ENCODE measurements at regions not wholly inside any gene's neighbourhood (a gene's known extent, or its start where the extent isn't known, plus 50 kb on each side); places are given as distances from the start of the nearest gene placed in this dataset.

DNA sequence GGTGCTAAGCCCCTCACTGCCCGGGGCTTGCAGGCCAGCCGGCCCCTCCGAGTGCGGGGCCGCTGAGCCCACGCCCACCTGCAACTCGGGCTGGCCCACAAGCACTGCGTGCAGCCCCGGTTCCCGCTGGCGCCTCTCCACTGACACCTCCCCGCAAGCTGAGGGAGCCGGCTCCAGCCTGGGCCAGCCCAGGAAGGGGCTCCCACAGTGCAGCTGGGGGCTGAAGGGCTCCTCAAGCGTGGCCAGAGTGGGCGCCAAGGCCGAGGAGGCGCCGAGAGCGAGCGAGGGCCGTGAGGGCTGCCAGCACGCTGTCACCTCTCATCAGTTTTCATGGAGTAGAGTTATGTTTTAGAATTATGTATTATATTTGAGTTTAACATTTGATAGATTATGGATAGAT, 176.5 kb upstream of the FAM78B start:
- no peaks in the 10 kb centered on the region for H3K4me1 ChIP-seq (ENCODE audit: insufficient read depth)
- H3K4me2 ChIP-seq (ENCODE audit: unreplicated experiment), result no peak overlapping the region
- no peaks in the 10 kb centered on the region for H3K36me3 ChIP-seq (ENCODE audit: low read depth)
- no peaks in the 10 kb centered on the region for H3F3A ChIP-seq (ENCODE audit: insufficient read depth)
- 70 to 73% methylated on average over 19 to 22 of the region's 22 CpGs for WGBS, 2 experiments (ENCODE audit: low coverage in 1 of 2, low lambda C conversion rate in 2 of 2, missing lambda C conversion rate in 2 of 2)
- no peak overlapping the region for H3K9ac ChIP-seq
- H3K27me3 ChIP-seq (replicated peaks; ENCODE audit: insufficient read depth), result no peaks in the 10 kb centered on the region
- no peak for DNase-seq
- H3K9me2 ChIP-seq (ENCODE audit: insufficient read depth), result no peaks in the 10 kb centered on the region
- H4K20me1 ChIP-seq (ENCODE audit: insufficient read depth), result no peaks in the 10 kb centered on the region
- H3K27ac ChIP-seq, result no peak overlapping the region
- no peak for TF ChIP-seq EZH2phosphoT487 (IDR thresholded peaks at IDR 0.05; ENCODE audit: insufficient read depth, low read depth)
- no peak for TF ChIP-seq EZH2 (IDR thresholded peaks at IDR 0.05; ENCODE audit: insufficient read depth, poor library complexity, severe bottlenecking)
- no peaks in the 10 kb centered on the region for H3K79me2 ChIP-seq (ENCODE audit: insufficient read depth)
- H2AFZ ChIP-seq, result no peak overlapping the region
- H3K9me3 ChIP-seq (ENCODE audit: low read depth), result no peaks in the 10 kb centered on the region
- in situ Hi-C loops (cut with MboI), result no loop called here
- no peak overlapping the region for H3K4me3 ChIP-seq

DNA sequence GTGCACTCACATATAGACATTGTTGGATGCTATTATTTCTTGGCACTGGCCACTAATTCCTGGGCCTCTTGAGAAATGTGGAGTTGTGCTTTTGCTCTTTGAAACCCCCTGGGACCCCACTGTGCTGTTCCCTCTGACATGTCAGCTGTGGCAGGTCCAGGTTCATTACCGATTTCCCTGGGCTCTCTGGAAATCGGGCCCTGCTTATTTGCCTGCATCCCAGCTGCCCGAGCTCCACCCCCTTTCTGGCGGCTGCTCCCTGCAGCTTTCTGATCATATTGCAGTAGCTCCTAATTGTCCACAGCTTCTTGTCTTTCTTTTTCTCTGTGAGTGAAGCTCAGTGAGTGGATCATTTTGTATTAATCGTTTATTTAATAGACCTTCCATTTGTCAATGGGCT, 183.7 kb upstream of the FAM78B start:
- Histone ChIP-seq H3K4me2 (ENCODE audit: unreplicated experiment) (no peak overlapping the region), H3K36me3 (ENCODE audit: low read depth) (no peaks in the 10 kb centered on the region), H3K27me3 (replicated peaks; ENCODE audit: insufficient read depth) (no peaks in the 10 kb centered on the region), H3K9me2 (ENCODE audit: insufficient read depth) (no peaks in the 10 kb centered on the region), H3K9ac (no peak overlapping the region), H3K4me1 (ENCODE audit: insufficient read depth) (no peaks in the 10 kb centered on the region), H2AFZ (no peak overlapping the region), H3K9me3 (ENCODE audit: low read depth) (no peaks in the 10 kb centered on the region), H3F3A (ENCODE audit: insufficient read depth) (no peaks in the 10 kb centered on the region), H3K27ac (no peak overlapping the region), H4K20me1 (ENCODE audit: insufficient read depth) (no peaks in the 10 kb centered on the region), H3K4me3 (no peak overlapping the region), H3K79me2 (ENCODE audit: insufficient read depth) (no peaks in the 10 kb centered on the region)
- 2% methylated on average over 5 of the region's 5 CpGs for WGBS, 2 experiments (ENCODE audit: low coverage in 1 of 2, low lambda C conversion rate in 2 of 2, missing lambda C conversion rate in 2 of 2)
- TF ChIP-seq EZH2 (IDR thresholded peaks at IDR 0.05; ENCODE audit: insufficient read depth, poor library complexity, severe bottlenecking), result no peak
- TF ChIP-seq EZH2phosphoT487 (IDR thresholded peaks at IDR 0.05; ENCODE audit: insufficient read depth, low read depth), result no peak
- no peak for DNase-seq
- in situ Hi-C loops (cut with MboI), result no loop called here

DNA sequence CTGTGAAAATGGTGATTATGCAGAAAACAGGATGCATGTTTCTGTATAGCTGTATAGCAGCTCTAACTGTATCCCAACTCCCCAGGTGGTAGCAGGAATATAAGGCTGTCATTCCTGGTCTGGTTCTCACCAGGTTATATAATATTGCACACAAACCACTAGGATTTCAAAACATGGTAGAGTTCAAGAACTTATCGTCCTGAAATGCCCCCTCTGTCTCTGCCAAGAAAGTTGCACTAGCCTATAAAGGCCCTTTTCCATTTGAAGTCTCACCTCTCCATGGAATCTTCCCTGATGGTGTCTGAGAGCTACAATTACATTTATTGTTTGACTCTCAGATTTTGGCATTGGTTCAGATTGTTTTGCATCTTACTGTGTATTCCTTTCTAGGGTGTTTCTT, 184.9 kb upstream of the FAM78B start:
- H3K4me2 ChIP-seq (ENCODE audit: unreplicated experiment), result no peak overlapping the region
- 4 to 11% methylated on average over 1 of the region's 1 CpG for WGBS, 2 experiments (ENCODE audit: low coverage in 1 of 2, low lambda C conversion rate in 2 of 2, missing lambda C conversion rate in 2 of 2)
- no peaks in the 10 kb centered on the region for H4K20me1 ChIP-seq (ENCODE audit: insufficient read depth)
- TF ChIP-seq EZH2phosphoT487 (IDR thresholded peaks at IDR 0.05; ENCODE audit: insufficient read depth, low read depth) (no peak), EZH2 (IDR thresholded peaks at IDR 0.05; ENCODE audit: insufficient read depth, poor library complexity, severe bottlenecking) (no peak)
- H3K9ac ChIP-seq, result no peak overlapping the region
- no peak overlapping the region for H2AFZ ChIP-seq
- no peaks in the 10 kb centered on the region for H3K4me1 ChIP-seq (ENCODE audit: insufficient read depth)
- in situ Hi-C loops (cut with MboI), result no loop called here
- no peak overlapping the region for H3K27ac ChIP-seq
- no peaks in the 10 kb centered on the region for H3K9me3 ChIP-seq (ENCODE audit: low read depth)
- H3K36me3 ChIP-seq (ENCODE audit: low read depth), result no peaks in the 10 kb centered on the region
- no peak for DNase-seq
- no peak overlapping the region for H3K4me3 ChIP-seq
- no peaks in the 10 kb centered on the region for H3K9me2 ChIP-seq (ENCODE audit: insufficient read depth)
- H3F3A ChIP-seq (ENCODE audit: insufficient read depth), result no peaks in the 10 kb centered on the region
- H3K79me2 ChIP-seq (ENCODE audit: insufficient read depth), result no peaks in the 10 kb centered on the region
- no peaks in the 10 kb centered on the region for H3K27me3 ChIP-seq (replicated peaks; ENCODE audit: insufficient read depth)

DNA sequence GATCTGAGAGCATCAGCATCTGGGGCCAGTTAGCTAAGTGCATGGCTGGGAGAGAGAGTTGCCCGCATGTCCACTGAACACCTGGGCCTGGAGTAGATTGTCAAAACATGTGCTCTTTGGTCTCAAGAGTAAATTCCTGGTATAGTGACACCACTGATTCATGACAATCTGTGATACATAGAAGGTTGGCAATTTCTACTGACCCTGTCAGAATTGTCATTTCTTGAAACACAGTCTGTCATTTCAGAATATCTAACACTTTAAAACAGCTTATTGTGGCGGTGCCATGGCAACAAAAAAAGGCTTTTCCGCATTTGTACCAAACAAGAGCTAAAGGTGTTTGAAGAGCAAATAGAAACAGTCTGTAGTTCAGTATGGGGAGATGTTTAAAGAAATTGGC, 186.4 kb upstream of the FAM78B start:
- Histone ChIP-seq H3K79me2 (ENCODE audit: insufficient read depth) (no peaks in the 10 kb centered on the region), H4K20me1 (ENCODE audit: insufficient read depth) (no peaks in the 10 kb centered on the region), H3K27ac (no peak overlapping the region), H3K4me1 (ENCODE audit: insufficient read depth) (no peaks in the 10 kb centered on the region), H3K4me3 (no peak overlapping the region), H3K4me2 (ENCODE audit: unreplicated experiment) (no peak overlapping the region), H3K9me3 (ENCODE audit: low read depth) (no peaks in the 10 kb centered on the region), H3K36me3 (ENCODE audit: low read depth) (no peaks in the 10 kb centered on the region), H3K9ac (no peak overlapping the region), H3F3A (ENCODE audit: insufficient read depth) (no peaks in the 10 kb centered on the region), H3K27me3 (replicated peaks; ENCODE audit: insufficient read depth) (no peaks in the 10 kb centered on the region), H2AFZ (no peak overlapping the region), H3K9me2 (ENCODE audit: insufficient read depth) (no peaks in the 10 kb centered on the region)
- 44 to 46% methylated on average over 3 of the region's 3 CpGs for WGBS, 2 experiments (ENCODE audit: low coverage in 1 of 2, low lambda C conversion rate in 2 of 2, missing lambda C conversion rate in 2 of 2)
- no peak for DNase-seq
- in situ Hi-C loops (cut with MboI), result no loop called here
- no peak for TF ChIP-seq EZH2 (IDR thresholded peaks at IDR 0.05; ENCODE audit: insufficient read depth, poor library complexity, severe bottlenecking)

DNA sequence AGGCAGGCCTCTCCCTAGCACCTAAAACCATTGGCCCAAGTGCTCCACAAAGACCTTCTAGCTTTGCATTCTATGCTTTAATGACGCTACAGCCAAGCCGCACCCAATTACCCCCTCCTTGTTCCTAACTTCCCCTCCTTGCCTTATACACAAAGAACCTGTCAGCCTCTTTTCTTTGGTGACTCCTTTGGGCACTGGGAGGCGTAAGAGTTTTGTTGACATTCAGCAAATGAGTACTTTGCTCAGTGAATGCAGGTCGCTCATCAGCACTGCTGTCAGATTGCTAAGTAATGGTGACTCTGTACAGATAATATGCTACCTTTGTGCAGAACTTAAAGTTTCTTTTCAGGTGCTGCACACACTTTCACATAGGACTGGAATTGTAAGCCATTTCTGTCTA, 187.6 kb upstream of the FAM78B start:
- Histone ChIP-seq H3K27ac (no peak overlapping the region), H3K9me3 (ENCODE audit: low read depth) (no peaks in the 10 kb centered on the region), H4K20me1 (ENCODE audit: insufficient read depth) (no peaks in the 10 kb centered on the region), H2AFZ (no peak overlapping the region), H3K27me3 (replicated peaks; ENCODE audit: insufficient read depth) (no peaks in the 10 kb centered on the region), H3K9ac (no peak overlapping the region), H3K4me3 (no peak overlapping the region), H3K4me1 (ENCODE audit: insufficient read depth) (no peaks in the 10 kb centered on the region), H3K79me2 (ENCODE audit: insufficient read depth) (no peaks in the 10 kb centered on the region), H3K36me3 (ENCODE audit: low read depth) (no peaks in the 10 kb centered on the region), H3K4me2 (ENCODE audit: unreplicated experiment) (no peak overlapping the region), H3F3A (ENCODE audit: insufficient read depth) (no peaks in the 10 kb centered on the region), H3K9me2 (ENCODE audit: insufficient read depth) (no peaks in the 10 kb centered on the region)
- 3 to 7% methylated on average over 4 of the region's 4 CpGs for WGBS, 2 experiments (ENCODE audit: low coverage in 1 of 2, low lambda C conversion rate in 2 of 2, missing lambda C conversion rate in 2 of 2)
- TF ChIP-seq EZH2 (IDR thresholded peaks at IDR 0.05; ENCODE audit: insufficient read depth, poor library complexity, severe bottlenecking), result no peak
- TF ChIP-seq EZH2phosphoT487 (IDR thresholded peaks at IDR 0.05; ENCODE audit: insufficient read depth, low read depth), result no peak
- DNase-seq, result no peak
- in situ Hi-C loops (cut with MboI), result no loop called here

Measured in GM23248 (cell line).